Epithelial cell of esophagus (primary cell): ENCODE measurements at regions not wholly inside any gene's neighbourhood (a gene's known extent, or its start where the extent isn't known, plus 50 kb on each side); places are given as distances from the start of the nearest gene placed in this dataset.
"Not testable (repeated sequence)": the region's sequence is repeated elsewhere in the genome, so short reads cannot be mapped to it uniquely, and the experiment has no call there.

Experiments used
- DNase-seq: peaks from one replicate; pipeline ENCODE4 v3.0.0; 2010; ENCODE audit warnings: low read depth
- H3K4me3 ChIP-seq: 2 replicates; pipeline ENCODE4 v1.5.1; 2011; ENCODE audit warnings: mild to moderate bottlenecking, low read length, control low read depth
- CTCF ChIP-seq: IDR thresholded peaks from 2 replicates; pipeline ENCODE4 v1.5.1; 2011; ENCODE audit warnings: low read depth, mild to moderate bottlenecking, low read length, control low read depth, inconsistent platforms; ENCODE audit not compliant: insufficient read depth; ENCODE audit errors: missing control alignments

GRCh38 chr2:217601601-217602000 lies 401.2 kb downstream of the TNS1 start:
- no peak overlapping the region for H3K4me3 ChIP-seq
- TF ChIP-seq CTCF, result no peak
- no peak for DNase-seq

- TF ChIP-seq CTCF, result no peak
- no peak for DNase-seq
- no peak overlapping the region for H3K4me3 ChIP-seq
Measured at GRCh38 chr2:217599906-217600305, 402.9 kb downstream of the TNS1 start.

GRCh38 chr2:217597681-217598080 lies 405.1 kb downstream of the TNS1 start:
- H3K4me3 ChIP-seq, result no peak overlapping the region
- TF ChIP-seq CTCF, result no peak
- DNase-seq, result no peak

- DNase-seq, result no peak
- H3K4me3 ChIP-seq, result no peak overlapping the region
- no peak for TF ChIP-seq CTCF
Measured at GRCh38 chr2:217597145-217597544, 405.6 kb downstream of the TNS1 start.

DNA sequence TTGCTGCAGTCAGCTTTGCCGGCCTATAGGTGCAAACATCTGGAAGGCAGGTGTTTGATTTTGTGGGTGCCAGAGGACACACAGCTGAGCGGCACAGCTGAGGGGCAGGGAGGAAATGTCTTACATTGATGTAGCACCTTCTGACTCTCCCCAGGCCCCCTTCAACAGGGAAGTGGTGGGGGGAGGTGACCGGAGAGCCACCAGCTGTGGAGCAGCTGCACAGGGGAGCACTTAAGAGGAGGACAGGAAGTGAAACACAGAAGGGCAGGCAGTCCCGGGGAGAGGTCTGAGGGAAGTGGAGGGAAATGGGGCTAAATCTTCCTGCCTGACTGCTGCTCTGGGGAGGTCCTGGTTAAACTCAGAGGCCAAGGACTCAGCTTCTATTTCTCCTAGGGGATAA lies 409.1 kb downstream of the TNS1 start:
- TF ChIP-seq CTCF, result no peak
- H3K4me3 ChIP-seq, result no peak overlapping the region
- DNase-seq, result no peak

GRCh38 chr2:217588266-217588665 lies 414.5 kb downstream of the TNS1 start:
- H3K4me3 ChIP-seq, result no peak overlapping the region
- TF ChIP-seq CTCF, result no peak
- no peak for DNase-seq

GRCh38 chr2:217585362-217585761 lies 417.4 kb downstream of the TNS1 start:
- no peak for TF ChIP-seq CTCF

GRCh38 chr2:217580407-217580806 lies 422.4 kb downstream of the TNS1 start:
- not testable (repeated sequence) for DNase-seq, H3K4me3 ChIP-seq

More at GRCh38 chr2:217585362-217585761, 417.4 kb downstream of the TNS1 start:
- H3K4me3 ChIP-seq, result no peak overlapping the region
- DNase-seq, result no peak
